NCI-H446 (cell line): ENCODE measurements at regions not wholly inside any gene's neighbourhood (a gene's known extent, or its start where the extent isn't known, plus 50 kb on each side); places are given as distances from the start of the nearest gene placed in this dataset.
A peak's percentile ranks its signal among the peaks of the same experiment; 100 is the strongest.
"Not testable (repeated sequence)": the region's sequence is repeated elsewhere in the genome, so short reads cannot be mapped to it uniquely, and the experiment has no call there.

Experiments
- DNase-seq, 2 experiments: peaks; one replicate each; lab custom pipeline; 2025; lab: John Stamatoyannopoulos, UW

- no peak for DNase-seq
These were observed 69.7 kb downstream of the RPS6KA4 start for GRCh38 chr11:64428693-64429092.

- DNase-seq, result no peak
These were observed 71.0 kb downstream of the RPS6KA4 start for GRCh38 chr11:64429970-64430369.

GRCh38 chr11:64430645-64431044 lies 71.7 kb downstream of the RPS6KA4 start:
- no peak for DNase-seq

GRCh38 chr11:64436000-64436399 lies 77.0 kb downstream of the RPS6KA4 start:
- no peak for DNase-seq

GRCh38 chr11:64437426-64437825 lies 78.5 kb downstream of the RPS6KA4 start:
- no peak for DNase-seq

- DNase-seq, result no peak
These were observed 80.2 kb downstream of the RPS6KA4 start for GRCh38 chr11:64438986-64439771.

GRCh38 chr11:64439772-64440491 lies 81.0 kb downstream of the RPS6KA4 start:
- not testable (repeated sequence) for DNase-seq

GRCh38 chr11:64441127-64441526 lies 82.2 kb downstream of the RPS6KA4 start:
- no peak for DNase-seq

- DNase-seq, result no peak
These were observed 84.0 kb downstream of the RPS6KA4 start for GRCh38 chr11:64443001-64443400.

- peak in 1 of 2 experiments; percentile 32 for DNase-seq
These were observed 86.0 kb downstream of the RPS6KA4 start for GRCh38 chr11:64444838-64445441.

GRCh38 chr11:64445651-64446050 lies 86.7 kb downstream of the RPS6KA4 start:
- no peak for DNase-seq

- no peak for DNase-seq
These were observed 89.1 kb downstream of the RPS6KA4 start for GRCh38 chr11:64447831-64448598.

- peak; percentile 34 to 81 for DNase-seq
These were observed 89.8 kb downstream of the RPS6KA4 start for GRCh38 chr11:64448599-64449380.

- peak; percentile 57 to 75 for DNase-seq
These were observed 90.6 kb downstream of the RPS6KA4 start for GRCh38 chr11:64449381-64450167.

- no peak for DNase-seq
These were observed 91.2 kb downstream of the RPS6KA4 start for GRCh38 chr11:64450168-64450560.

- no peak for DNase-seq
These were observed 92.9 kb downstream of the RPS6KA4 start for GRCh38 chr11:64451856-64452255.

- DNase-seq, result no peak
These were observed 94.5 kb downstream of the RPS6KA4 start for GRCh38 chr11:64453466-64453865.

- DNase-seq, result no peak
These were observed 96.7 kb downstream of the RPS6KA4 start for GRCh38 chr11:64455456-64456261.

GRCh38 chr11:64456509-64457320 lies 97.8 kb downstream of the RPS6KA4 start:
- no peak for DNase-seq
